ENCODE measurements at regions not wholly inside any gene's neighbourhood (a gene's known extent, or its start where the extent isn't known, plus 50 kb on each side); places are given as distances from the start of the nearest gene placed in this dataset.

DNA sequence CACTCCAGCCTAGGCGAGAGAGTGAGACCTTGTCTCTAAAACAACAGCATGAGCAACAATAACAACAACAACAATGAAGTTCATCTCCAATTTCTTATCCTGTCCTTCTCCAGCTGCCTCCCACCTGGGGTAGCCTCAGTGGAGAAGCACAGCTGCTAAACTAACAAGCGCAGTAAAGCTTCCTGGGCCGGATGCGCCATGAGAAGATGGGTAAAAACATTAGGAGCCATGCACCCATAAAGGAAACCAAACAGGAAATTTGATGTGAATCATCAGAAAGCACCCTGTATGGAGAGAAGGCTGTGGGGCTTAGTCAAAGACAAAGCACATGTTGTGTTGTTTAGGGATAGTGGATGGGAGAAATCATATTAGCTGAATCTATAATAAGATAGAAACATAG, 61.1 kb upstream of the CCN6 start:
- TF ChIP-seq EZH2 (IDR thresholded peaks at IDR 0.05; ENCODE audit: low read depth, unreplicated experiment) (no peak), CTCF (conservative IDR thresholded peaks at IDR 0.05; ENCODE audit: low read depth in 2 of 2) (no peak), POLR2AphosphoS5 (IDR thresholded peaks at IDR 0.05; ENCODE audit: low read depth) (no peak), CREB1 (CRISPR knock-in tag; IDR thresholded peaks at IDR 0.05; ENCODE audit: low read depth) (no peak), ZNF114 (CRISPR knock-in tag; IDR thresholded peaks at IDR 0.05) (no peak), EZH2phosphoT487 (IDR thresholded peaks at IDR 0.05; ENCODE audit: unreplicated experiment) (no peak), NANOG (IDR thresholded peaks at IDR 0.05; ENCODE audit: borderline replicate concordance) (no peak), ZNF331 (CRISPR knock-in tag; IDR thresholded peaks at IDR 0.05; ENCODE audit: low read depth) (no peak)
- TF ChIP-seq, protein P1, sequence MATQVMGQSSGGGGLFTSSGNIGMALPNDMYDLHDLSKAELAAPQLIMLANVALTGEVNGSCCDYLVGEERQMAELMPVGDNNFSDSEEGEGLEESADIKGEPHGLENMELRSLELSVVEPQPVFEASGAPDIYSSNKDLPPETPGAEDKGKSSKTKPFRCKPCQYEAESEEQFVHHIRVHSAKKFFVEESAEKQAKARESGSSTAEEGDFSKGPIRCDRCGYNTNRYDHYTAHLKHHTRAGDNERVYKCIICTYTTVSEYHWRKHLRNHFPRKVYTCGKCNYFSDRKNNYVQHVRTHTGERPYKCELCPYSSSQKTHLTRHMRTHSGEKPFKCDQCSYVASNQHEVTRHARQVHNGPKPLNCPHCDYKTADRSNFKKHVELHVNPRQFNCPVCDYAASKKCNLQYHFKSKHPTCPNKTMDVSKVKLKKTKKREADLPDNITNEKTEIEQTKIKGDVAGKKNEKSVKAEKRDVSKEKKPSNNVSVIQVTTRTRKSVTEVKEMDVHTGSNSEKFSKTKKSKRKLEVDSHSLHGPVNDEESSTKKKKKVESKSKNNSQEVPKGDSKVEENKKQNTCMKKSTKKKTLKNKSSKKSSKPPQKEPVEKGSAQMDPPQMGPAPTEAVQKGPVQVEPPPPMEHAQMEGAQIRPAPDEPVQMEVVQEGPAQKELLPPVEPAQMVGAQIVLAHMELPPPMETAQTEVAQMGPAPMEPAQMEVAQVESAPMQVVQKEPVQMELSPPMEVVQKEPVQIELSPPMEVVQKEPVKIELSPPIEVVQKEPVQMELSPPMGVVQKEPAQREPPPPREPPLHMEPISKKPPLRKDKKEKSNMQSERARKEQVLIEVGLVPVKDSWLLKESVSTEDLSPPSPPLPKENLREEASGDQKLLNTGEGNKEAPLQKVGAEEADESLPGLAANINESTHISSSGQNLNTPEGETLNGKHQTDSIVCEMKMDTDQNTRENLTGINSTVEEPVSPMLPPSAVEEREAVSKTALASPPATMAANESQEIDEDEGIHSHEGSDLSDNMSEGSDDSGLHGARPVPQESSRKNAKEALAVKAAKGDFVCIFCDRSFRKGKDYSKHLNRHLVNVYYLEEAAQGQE (IDR thresholded peaks at IDR 0.05; ENCODE audit: unreplicated experiment) = no peak

Measured in GM23338 (cell line).